Lower leg skin (tissue), 4 donors: ENCODE measurements at regions not wholly inside any gene's neighbourhood (a gene's known extent, or its start where the extent isn't known, plus 50 kb on each side); places are given as distances from the start of the nearest gene placed in this dataset.

Experiments
- DNase-seq, 2 donors: peaks; one replicate each; pipeline ENCODE4 v3.0.0-alpha.2; 2019; ENCODE audit warnings: low spot score in 2 of 2
- H3K4me3 ChIP-seq: fragments of 200-600 bp; sonication (generic); 2 replicates; pipeline ENCODE4 v1.5.1; 2017; ENCODE audit warnings: mild to moderate bottlenecking, low read depth; ENCODE audit not compliant: poor library complexity, severe bottlenecking
- CTCF ChIP-seq, 3 donors: fragments of 450-650 bp; IDR thresholded peaks; one replicate each; pipeline ENCODE4 v1.5.1; 2016; ENCODE audit warnings: antibody characterized with exemption in 3 of 3, mild to moderate bottlenecking in 3 of 3, moderate library complexity in 2 of 3
- POLR2A ChIP-seq, 2 donors: fragments of 450-650 bp; IDR thresholded peaks; one replicate each; pipeline ENCODE4 v1.6.1; 2016 to 2017; ENCODE audit warnings: antibody characterized with exemption in 2 of 2, mild to moderate bottlenecking in 1 of 2, moderate library complexity in 1 of 2
- WGBS, 2 donors: methylation state at CpG; one replicate each; pipeline ENCODE4 v1.1.5; 2018; 5-methylcytosine and 5-hydroxymethylcytosine counted together
- intact Hi-C: fragments of 100-400 bp; cut with DNase I; formaldehyde crosslinking; loops from one replicate; pipeline ENCODE4 v1.15.0; 2023; ENCODE audit warnings: low total_unique reads

GRCh38 chr4:107216379-107216778 lies 180.3 kb upstream of the DKK2 start:
- no peak overlapping the region for H3K4me3 ChIP-seq
- intact Hi-C loops = no loop called here
- TF ChIP-seq CTCF (IDR thresholded peaks at IDR 0.05) = no peak
- TF ChIP-seq POLR2A (IDR thresholded peaks at IDR 0.05) = no peak
- DNase-seq = no peak

- 82 to 100% methylated on average over 1 of the region's 1 CpG for WGBS, 2 donors
- H3K4me3 ChIP-seq = no peak overlapping the region
- TF ChIP-seq CTCF (IDR thresholded peaks at IDR 0.05) (no peak), POLR2A (IDR thresholded peaks at IDR 0.05) (no peak)
- DNase-seq = no peak
- intact Hi-C loops = no loop called here
Measured at GRCh38 chr4:107215222-107215621, 179.1 kb upstream of the DKK2 start.

- 81 to 87% methylated on average over 2 of the region's 2 CpGs for WGBS, 2 donors
- H3K4me3 ChIP-seq = no peak overlapping the region
- TF ChIP-seq POLR2A (IDR thresholded peaks at IDR 0.05) = no peak
- no peak for TF ChIP-seq CTCF (IDR thresholded peaks at IDR 0.05)
- intact Hi-C loops = no loop called here
- DNase-seq = no peak
Measured at GRCh38 chr4:107213880-107214279, 177.8 kb upstream of the DKK2 start.

- intact Hi-C loops = no loop called here
- TF ChIP-seq POLR2A (IDR thresholded peaks at IDR 0.05) (no peak), CTCF (IDR thresholded peaks at IDR 0.05) (no peak)
- no peak for DNase-seq
- no peak overlapping the region for H3K4me3 ChIP-seq
- 76 to 79% methylated on average over 3 of the region's 3 CpGs for WGBS, 2 donors
Measured at GRCh38 chr4:107213410-107213809, 177.3 kb upstream of the DKK2 start.

GRCh38 chr4:107212565-107212964 lies 176.5 kb upstream of the DKK2 start:
- no peak overlapping the region for H3K4me3 ChIP-seq
- DNase-seq = no peak
- whole genome bisulfite sequencing, 2 donors = 83 to 87% methylated on average over 2 of the region's 2 CpGs
- TF ChIP-seq POLR2A (IDR thresholded peaks at IDR 0.05) = no peak
- TF ChIP-seq CTCF (IDR thresholded peaks at IDR 0.05) = no peak
- intact Hi-C loops = no loop called here

GRCh38 chr4:107210450-107211239 lies 174.5 kb upstream of the DKK2 start:
- intact Hi-C loops = no loop called here
- no peak for DNase-seq
- 79 to 88% methylated on average over 13 of the region's 13 CpGs for WGBS, 2 donors
- no peak for TF ChIP-seq CTCF (IDR thresholded peaks at IDR 0.05)
- no peak for TF ChIP-seq POLR2A (IDR thresholded peaks at IDR 0.05)
- no peak overlapping the region for H3K4me3 ChIP-seq
